Fibroblast of the aortic adventitia (primary cell): ENCODE measurements at regions not wholly inside any gene's neighbourhood (a gene's known extent, or its start where the extent isn't known, plus 50 kb on each side); places are given as distances from the start of the nearest gene placed in this dataset.

Experiments used
- DNase-seq: peaks from one replicate; pipeline ENCODE4 v3.0.0-alpha.2; 2010; ENCODE audit warnings: low read depth
- H3K4me3 ChIP-seq: 2 replicates; pipeline ENCODE4 v1.5.1; 2011; ENCODE audit warnings: low read depth, mild to moderate bottlenecking, control low read depth, low read length, moderate library complexity
- CTCF ChIP-seq: IDR thresholded peaks from 2 replicates; pipeline ENCODE4 v1.5.1; 2011; ENCODE audit warnings: mild to moderate bottlenecking, low read length, control low read depth, inconsistent platforms; ENCODE audit not compliant: insufficient read depth

GRCh38 chr2:138252587-138252986 is 249.0 kb upstream of the SPOPL start:
- DNase-seq = no peak
- no peak overlapping the region for H3K4me3 ChIP-seq
- no peak for TF ChIP-seq CTCF

DNA sequence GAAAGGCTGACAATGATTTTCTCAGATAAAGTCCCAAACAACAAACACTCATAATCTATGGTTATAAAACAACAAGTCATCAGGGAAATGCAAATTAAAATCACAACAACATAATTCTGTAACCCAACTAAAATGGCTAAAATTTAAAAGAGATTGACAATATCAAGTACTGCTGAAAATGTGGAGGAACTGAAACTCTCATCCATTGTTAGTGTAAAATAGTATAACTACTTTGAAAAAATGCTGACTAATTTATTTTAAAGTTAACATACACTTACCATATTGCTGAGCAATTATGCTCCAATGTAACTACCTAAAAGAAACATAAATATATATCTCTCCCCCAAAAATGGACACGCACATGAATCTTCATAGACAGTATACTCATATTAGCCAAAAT is 245.9 kb upstream of the SPOPL start:
- no peak for DNase-seq
- no peak overlapping the region for H3K4me3 ChIP-seq
- no peak for TF ChIP-seq CTCF

- H3K4me3 ChIP-seq = no peak overlapping the region
- no peak for TF ChIP-seq CTCF
- DNase-seq = peak; percentile 84
These were observed 234.2 kb upstream of the SPOPL start for GRCh38 chr2:138267161-138267901.

DNA sequence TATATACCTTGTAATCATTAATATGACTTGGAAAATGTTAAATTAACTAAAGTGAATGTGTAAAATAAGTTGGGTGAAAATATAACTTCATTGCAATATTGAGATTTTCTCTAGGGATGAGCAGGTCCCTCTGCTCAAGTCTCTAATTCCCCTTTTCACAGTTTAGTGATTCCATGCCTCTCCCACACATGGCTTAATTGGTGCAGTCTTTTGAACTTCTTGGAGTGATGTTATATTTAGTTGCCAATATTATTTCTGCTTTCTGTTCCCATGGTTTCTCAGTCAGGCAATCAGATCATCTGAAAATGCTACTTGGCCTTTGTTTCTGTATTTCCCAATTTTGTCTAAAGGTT is 233.7 kb upstream of the SPOPL start:
- no peak overlapping the region for H3K4me3 ChIP-seq
- DNase-seq = no peak
- no peak for TF ChIP-seq CTCF

- DNase-seq = no peak
- H3K4me3 ChIP-seq = no peak overlapping the region
- TF ChIP-seq CTCF = no peak
These were observed 231.8 kb upstream of the SPOPL start for GRCh38 chr2:138269765-138270164.

DNA sequence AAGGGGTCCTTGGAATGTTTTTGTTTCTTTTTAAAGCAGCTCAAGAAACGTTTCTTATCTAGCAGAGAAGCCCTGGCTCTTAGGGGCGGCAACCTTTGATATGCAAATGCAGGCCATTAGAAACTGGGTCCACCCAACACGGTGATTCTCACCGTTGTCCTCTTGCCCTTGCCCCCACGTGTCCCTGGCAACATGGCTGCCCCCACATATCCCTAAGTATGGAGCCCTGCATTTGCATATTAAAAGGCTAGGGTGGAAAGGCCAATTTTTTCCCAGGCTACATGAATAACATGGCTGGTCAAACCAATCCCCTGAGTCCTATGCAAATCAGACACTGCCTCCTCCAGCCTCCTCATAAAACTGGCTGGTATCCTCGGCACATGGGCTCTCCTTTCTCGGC is 230.1 kb upstream of the SPOPL start:
- TF ChIP-seq CTCF = no peak
- no peak overlapping the region for H3K4me3 ChIP-seq
- no peak for DNase-seq
